Vagina (tissue), 2 donors: ENCODE measurements at regions not wholly inside any gene's neighbourhood (a gene's known extent, or its start where the extent isn't known, plus 50 kb on each side); places are given as distances from the start of the nearest gene placed in this dataset.

Experiments used
- DNase-seq, 2 donors: peaks; one replicate each; pipeline ENCODE4 v3.0.0-alpha.2; 2017; ENCODE audit errors: extremely low spot score in 2 of 2
- H3K27ac ChIP-seq: fragments of 200-600 bp; sonication (generic); one replicate; pipeline ENCODE4 v1.5.1; 2019
- H3K27me3 ChIP-seq: fragments of 200-600 bp; sonication (generic); one replicate; pipeline ENCODE4 v1.5.1; 2019
- H3K36me3 ChIP-seq, 2 donors: fragments of 200-600 bp; sonication (generic); one replicate each; pipeline ENCODE4 v1.5.1; 2017 to 2019
- H3K4me1 ChIP-seq: fragments of 200-600 bp; sonication (generic); one replicate; pipeline ENCODE4 v1.5.1; 2019
- H3K4me3 ChIP-seq, 2 donors: fragments of 200-600 bp; sonication (generic); 1 replicate in 1 of 2; 2 replicates in 1 of 2; pipeline ENCODE4 v1.5.1; 2016 to 2019
- H3K9me3 ChIP-seq: fragments of 200-600 bp; sonication (generic); one replicate; pipeline ENCODE4 v1.5.1; 2019
- POLR2A ChIP-seq, 2 donors: fragments of 450-650 bp; IDR thresholded peaks; one replicate each; pipeline ENCODE4 v1.6.1; 2017; ENCODE audit warnings: antibody characterized with exemption in 2 of 2, mild to moderate bottlenecking in 2 of 2, moderate library complexity in 2 of 2
- POLR2AphosphoS5 ChIP-seq, 2 donors: sonication (generic); formaldehyde crosslinking; IDR thresholded peaks; one replicate each; pipeline ENCODE4 v1.9.0; 2017; ENCODE audit warnings: antibody characterized with exemption in 2 of 2, mild to moderate bottlenecking in 2 of 2, low read depth in 1 of 2; ENCODE audit not compliant: insufficient read depth in 1 of 2
- intact Hi-C: fragments of 100-400 bp; cut with DNase I; formaldehyde crosslinking; loops from one replicate; pipeline ENCODE4 v1.15.1; 2023
- TF ChIP-seq, protein P1 (sequence below), 3 experiments: fragments of 450-650 bp in 2 of 3; fragments of 200-600 bp in 1 of 3; sonication (generic) in 1 of 3; IDR thresholded peaks; one replicate each; pipeline ENCODE4 v1.5.1; 2017 to 2019; ENCODE audit warnings: antibody characterized with exemption in 3 of 3, mild to moderate bottlenecking in 2 of 3, moderate library complexity in 2 of 3

DNA sequence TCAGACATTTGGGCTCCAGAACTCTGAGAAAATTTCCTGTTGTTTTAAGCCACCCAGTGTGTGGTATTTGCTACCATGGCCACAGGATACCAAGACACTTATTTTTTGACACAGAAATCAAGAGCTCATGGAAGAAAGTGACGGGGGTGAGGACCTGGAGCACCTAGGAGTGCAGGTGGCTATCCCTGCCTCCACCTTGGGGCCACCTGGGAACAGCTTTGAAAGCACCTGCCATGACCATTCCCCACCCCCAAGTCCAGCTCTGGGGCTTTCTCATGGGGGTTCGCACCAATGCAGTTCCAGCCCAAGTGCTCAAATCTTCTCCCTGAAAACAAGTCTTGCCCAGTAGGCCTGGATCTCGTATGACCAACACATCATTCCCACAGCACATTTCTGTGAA lies 214.9 kb upstream of the IRX1 start:
- Histone ChIP-seq H3K36me3 (no peaks in the 10 kb centered on the region), H3K4me3 (no peak overlapping the region), H3K27me3 (no peaks in the 10 kb centered on the region), H3K9me3 (no peaks in the 10 kb centered on the region), H3K4me1 (no peaks in the 10 kb centered on the region), H3K27ac (no peak overlapping the region)
- no peak for TF ChIP-seq POLR2AphosphoS5 (IDR thresholded peaks at IDR 0.05; ENCODE audit: insufficient read depth in 1 of 2, low read depth in 1 of 2)
- TF ChIP-seq, protein P1, sequence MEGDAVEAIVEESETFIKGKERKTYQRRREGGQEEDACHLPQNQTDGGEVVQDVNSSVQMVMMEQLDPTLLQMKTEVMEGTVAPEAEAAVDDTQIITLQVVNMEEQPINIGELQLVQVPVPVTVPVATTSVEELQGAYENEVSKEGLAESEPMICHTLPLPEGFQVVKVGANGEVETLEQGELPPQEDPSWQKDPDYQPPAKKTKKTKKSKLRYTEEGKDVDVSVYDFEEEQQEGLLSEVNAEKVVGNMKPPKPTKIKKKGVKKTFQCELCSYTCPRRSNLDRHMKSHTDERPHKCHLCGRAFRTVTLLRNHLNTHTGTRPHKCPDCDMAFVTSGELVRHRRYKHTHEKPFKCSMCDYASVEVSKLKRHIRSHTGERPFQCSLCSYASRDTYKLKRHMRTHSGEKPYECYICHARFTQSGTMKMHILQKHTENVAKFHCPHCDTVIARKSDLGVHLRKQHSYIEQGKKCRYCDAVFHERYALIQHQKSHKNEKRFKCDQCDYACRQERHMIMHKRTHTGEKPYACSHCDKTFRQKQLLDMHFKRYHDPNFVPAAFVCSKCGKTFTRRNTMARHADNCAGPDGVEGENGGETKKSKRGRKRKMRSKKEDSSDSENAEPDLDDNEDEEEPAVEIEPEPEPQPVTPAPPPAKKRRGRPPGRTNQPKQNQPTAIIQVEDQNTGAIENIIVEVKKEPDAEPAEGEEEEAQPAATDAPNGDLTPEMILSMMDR (IDR thresholded peaks at IDR 0.05): no peak
- TF ChIP-seq POLR2A (IDR thresholded peaks at IDR 0.05): no peak
- intact Hi-C loops: no loop called here
- DNase-seq: peak in 1 of 2 donors; percentile 19

DNA sequence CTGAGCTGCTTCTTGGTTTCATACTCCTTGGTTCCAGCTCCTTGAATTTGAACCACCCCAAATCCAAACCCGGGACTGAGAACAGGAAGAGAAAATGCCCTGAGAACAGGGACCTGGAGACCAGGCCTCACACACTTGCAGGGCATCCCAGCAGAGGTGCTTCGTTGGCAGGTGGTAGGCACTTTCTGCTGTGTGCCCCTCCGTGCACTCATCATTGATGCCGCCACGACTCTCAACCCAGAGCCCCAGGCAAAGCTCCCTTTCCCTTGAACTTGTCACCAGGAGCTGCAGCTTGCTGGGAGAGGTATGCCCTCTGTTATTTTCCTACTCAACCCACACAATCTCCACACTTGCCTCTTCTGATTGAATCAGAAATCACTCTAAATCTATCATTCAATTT lies 217.8 kb upstream of the IRX1 start:
- Histone ChIP-seq H3K36me3 (no peaks in the 10 kb centered on the region), H3K4me3 (no peak overlapping the region), H3K27ac (no peak overlapping the region), H3K27me3 (no peaks in the 10 kb centered on the region), H3K4me1 (no peaks in the 10 kb centered on the region), H3K9me3 (no peaks in the 10 kb centered on the region)
- intact Hi-C loops: no loop called here
- peak; percentile 60 to 85 for DNase-seq
- TF ChIP-seq POLR2A (IDR thresholded peaks at IDR 0.05): no peak
- no peak for TF ChIP-seq POLR2AphosphoS5 (IDR thresholded peaks at IDR 0.05; ENCODE audit: insufficient read depth in 1 of 2, low read depth in 1 of 2)
- TF ChIP-seq, protein P1 (IDR thresholded peaks at IDR 0.05): no peak

DNA sequence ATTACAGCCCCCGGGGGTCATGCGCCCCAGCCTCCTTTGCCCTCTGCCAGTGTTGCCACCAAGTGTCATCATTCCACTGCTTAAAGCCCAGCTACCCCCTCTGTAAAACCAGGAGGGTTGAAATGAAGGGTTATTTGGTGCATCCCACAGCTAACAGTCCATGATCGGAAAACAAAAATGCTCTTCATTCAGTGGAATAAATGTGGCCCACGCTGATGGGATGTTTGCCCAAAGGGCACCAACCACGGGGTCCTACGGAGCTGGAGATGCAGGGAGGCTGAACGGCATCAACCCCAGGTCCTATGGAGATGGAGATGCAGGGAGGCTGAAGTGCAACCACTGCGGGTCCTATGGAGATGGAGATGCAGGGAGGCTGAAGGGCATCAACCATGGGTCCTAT lies 218.5 kb upstream of the IRX1 start:
- H3K36me3 ChIP-seq: no peaks in the 10 kb centered on the region
- no peak overlapping the region for H3K4me3 ChIP-seq
- H3K27ac ChIP-seq: no peak overlapping the region
- H3K4me1 ChIP-seq: no peaks in the 10 kb centered on the region
- DNase-seq: peak in 1 of 2 donors; percentile 84
- intact Hi-C loops: no loop called here
- TF ChIP-seq POLR2AphosphoS5 (IDR thresholded peaks at IDR 0.05; ENCODE audit: insufficient read depth in 1 of 2, low read depth in 1 of 2) (no peak), POLR2A (IDR thresholded peaks at IDR 0.05) (no peak)
- TF ChIP-seq, protein P1 (IDR thresholded peaks at IDR 0.05): no peak
- no peaks in the 10 kb centered on the region for H3K27me3 ChIP-seq
- H3K9me3 ChIP-seq: peaks cover 3% of the 10 kb centered on the region

DNA sequence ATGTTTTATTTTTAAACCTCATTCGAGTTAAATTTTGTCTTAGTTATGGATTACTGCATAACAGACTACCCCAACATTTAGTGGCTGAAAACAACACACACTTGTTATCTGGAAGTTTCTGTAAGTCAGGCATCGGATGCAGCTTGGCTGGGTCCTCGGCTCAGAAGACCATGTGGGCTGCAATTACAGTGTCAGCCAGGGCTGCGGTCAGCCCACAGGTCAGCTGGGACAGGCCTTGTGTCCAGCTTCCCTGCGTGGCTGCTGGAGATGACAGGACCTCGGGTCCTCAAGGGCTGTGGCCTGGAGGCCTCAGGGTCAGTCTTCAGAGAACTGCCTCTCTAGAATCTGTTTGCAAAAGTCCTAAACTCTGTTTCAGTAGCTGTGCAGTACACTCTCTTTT lies 219.0 kb upstream of the IRX1 start:
- Histone ChIP-seq H3K4me3 (no peak overlapping the region), H3K27ac (no peak overlapping the region), H3K4me1 (no peaks in the 10 kb centered on the region), H3K36me3 (no peaks in the 10 kb centered on the region), H3K27me3 (no peaks in the 10 kb centered on the region), H3K9me3 (peaks cover 6% of the 10 kb centered on the region)
- DNase-seq: peak; percentile 31 to 67
- TF ChIP-seq, protein P1 (IDR thresholded peaks at IDR 0.05): no peak
- TF ChIP-seq POLR2A (IDR thresholded peaks at IDR 0.05): no peak
- no peak for TF ChIP-seq POLR2AphosphoS5 (IDR thresholded peaks at IDR 0.05; ENCODE audit: insufficient read depth in 1 of 2, low read depth in 1 of 2)
- intact Hi-C loops: no loop called here

DNA sequence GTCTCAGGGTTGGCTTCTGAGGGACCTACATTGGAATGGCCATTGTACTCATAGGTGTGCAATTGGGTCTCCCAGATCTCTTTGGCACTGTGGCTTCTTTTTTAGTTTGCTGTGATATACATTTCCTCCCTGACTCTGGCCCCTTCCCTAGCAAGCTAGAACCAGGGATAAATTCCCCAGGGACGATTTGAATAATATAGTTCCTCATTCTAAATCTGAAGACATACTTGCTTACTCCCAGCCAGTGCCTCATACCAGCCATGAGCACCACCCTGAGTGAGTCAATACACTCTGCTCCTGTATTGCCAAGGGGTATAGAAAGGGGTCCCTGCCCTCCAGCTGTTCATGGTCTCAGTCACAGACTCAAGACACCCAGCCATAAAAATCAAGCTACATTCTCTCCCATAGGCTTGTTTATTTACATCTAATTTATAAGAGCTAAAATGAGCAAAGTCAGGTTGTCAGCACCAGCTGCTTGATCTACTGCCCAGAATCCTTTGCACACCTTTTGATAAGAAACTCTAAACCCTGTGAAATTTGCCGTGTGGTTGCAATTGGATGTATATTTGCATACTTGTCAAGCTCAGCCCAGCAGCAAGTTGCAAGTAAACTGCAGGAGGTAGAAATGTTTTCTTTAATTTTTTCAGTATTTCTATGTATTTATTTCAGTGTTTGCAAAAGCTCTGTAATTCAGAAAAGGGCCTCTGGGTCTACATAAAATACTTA lies 219.9 kb upstream of the IRX1 start:
- peak; percentile 40 for DNase-seq
- no peak overlapping the region for H3K4me3 ChIP-seq
- peaks cover 6% of the 10 kb centered on the region for H3K9me3 ChIP-seq
- intact Hi-C loops: no loop called here
- no peaks in the 10 kb centered on the region for H3K36me3 ChIP-seq
- no peak overlapping the region for H3K27ac ChIP-seq
- TF ChIP-seq POLR2AphosphoS5 (IDR thresholded peaks at IDR 0.05; ENCODE audit: insufficient read depth in 1 of 2, low read depth in 1 of 2) (no peak), POLR2A (IDR thresholded peaks at IDR 0.05) (no peak)
- TF ChIP-seq, protein P1 (IDR thresholded peaks at IDR 0.05): no peak
- no peaks in the 10 kb centered on the region for H3K4me1 ChIP-seq
- H3K27me3 ChIP-seq: no peaks in the 10 kb centered on the region
